ENCODE measurements at regions not wholly inside any gene's neighbourhood (a gene's known extent, or its start where the extent isn't known, plus 50 kb on each side); places are given as distances from the start of the nearest gene placed in this dataset.

DNA sequence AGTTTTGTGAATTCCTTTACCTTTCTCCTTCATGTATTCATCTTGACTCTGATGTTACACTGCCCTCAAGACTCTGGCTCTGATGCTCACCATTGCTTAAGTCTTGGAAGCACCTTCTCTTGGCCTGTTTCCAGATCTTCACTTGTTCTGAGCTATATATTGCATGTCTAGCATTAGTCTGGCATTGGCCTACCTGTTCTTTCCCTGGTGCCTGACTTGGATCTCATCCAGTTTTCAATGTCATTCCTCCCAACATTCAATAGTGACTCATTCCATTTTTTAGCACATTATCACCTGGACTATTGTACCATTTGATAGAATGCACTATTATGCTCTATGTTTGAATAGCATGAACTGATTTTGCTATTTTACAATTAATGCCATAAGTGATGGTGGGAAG, 127.3 kb upstream of the NYAP2 start:
- no peak overlapping the region for H3K27ac ChIP-seq
- ATAC-seq (ENCODE audit: insufficient number of reproducible peaks, low FRiP score, low read depth) (no peak), DNase-seq (ENCODE audit: low spot score) (no peak)
- peaks cover 5% of the 10 kb centered on the region for H3K9me3 ChIP-seq
- H3K36me3 ChIP-seq = no peaks in the 10 kb centered on the region
- H3K4me1 ChIP-seq (ENCODE audit: control insufficient read depth in 1 of 2, low read depth in 2 of 2) = no peaks in the 10 kb centered on the region
- H3K27me3 ChIP-seq (replicated peaks; ENCODE audit: insufficient read depth) = no peaks in the 10 kb centered on the region
- H3K4me3 ChIP-seq = no peak overlapping the region
- no peak for TF ChIP-seq CTCF (IDR thresholded peaks at IDR 0.05)

GRCh38 chr2:225270861-225271260, 128.6 kb upstream of the NYAP2 start:
- Histone ChIP-seq H3K4me1 (ENCODE audit: control insufficient read depth in 1 of 2, low read depth in 2 of 2) (no peaks in the 10 kb centered on the region), H3K9me3 (no peaks in the 10 kb centered on the region)

DNA sequence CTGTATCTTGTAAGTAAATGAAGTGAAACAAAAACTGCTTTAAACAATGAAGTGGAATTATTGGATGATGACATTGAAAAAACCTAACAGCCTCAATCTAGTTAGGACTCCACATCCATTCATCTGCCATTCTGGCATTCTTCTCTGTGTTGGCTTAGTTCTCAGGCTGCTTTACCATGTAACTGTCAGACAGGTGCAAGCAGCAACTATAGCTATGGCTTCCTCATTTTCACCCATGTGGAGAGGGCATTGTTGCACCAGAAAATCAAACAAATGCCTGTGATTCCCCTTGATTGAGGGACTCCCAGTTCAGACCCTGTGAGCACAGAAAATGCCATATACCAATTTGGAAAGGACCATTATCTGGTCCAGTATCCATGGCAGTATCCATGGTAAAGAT, 129.5 kb upstream of the NYAP2 start:
- Histone ChIP-seq H3K27me3 (replicated peaks; ENCODE audit: insufficient read depth) (no peaks in the 10 kb centered on the region), H3K36me3 (no peaks in the 10 kb centered on the region), H3K4me1 (ENCODE audit: control insufficient read depth in 1 of 2, low read depth in 2 of 2) (no peaks in the 10 kb centered on the region), H3K27ac (no peak overlapping the region), H3K4me3 (no peak overlapping the region), H3K9me3 (no peaks in the 10 kb centered on the region)
- TF ChIP-seq CTCF (IDR thresholded peaks at IDR 0.05) = no peak
- no peak for ATAC-seq (ENCODE audit: insufficient number of reproducible peaks, low FRiP score, low read depth)
- no peak for DNase-seq (ENCODE audit: low spot score)

More at GRCh38 chr2:225270861-225271260, 128.6 kb upstream of the NYAP2 start:
- DNase-seq (ENCODE audit: low spot score) = no peak
- Histone ChIP-seq H3K4me3 (no peak overlapping the region), H3K27me3 (replicated peaks; ENCODE audit: insufficient read depth) (no peaks in the 10 kb centered on the region), H3K27ac (no peak overlapping the region), H3K36me3 (no peaks in the 10 kb centered on the region)
- TF ChIP-seq CTCF (IDR thresholded peaks at IDR 0.05) = no peak
- ATAC-seq (ENCODE audit: insufficient number of reproducible peaks, low FRiP score, low read depth) = no peak

- no peaks in the 10 kb centered on the region for H3K9me3 ChIP-seq
- no peaks in the 10 kb centered on the region for H3K4me1 ChIP-seq (ENCODE audit: control insufficient read depth in 1 of 2, low read depth in 2 of 2)
- no peaks in the 10 kb centered on the region for H3K27me3 ChIP-seq (replicated peaks; ENCODE audit: insufficient read depth)
- no peak overlapping the region for H3K27ac ChIP-seq
- no peaks in the 10 kb centered on the region for H3K36me3 ChIP-seq
- DNase-seq (ENCODE audit: low spot score) = no peak
- ATAC-seq (ENCODE audit: insufficient number of reproducible peaks, low FRiP score, low read depth) = no peak
- no peak for TF ChIP-seq CTCF (IDR thresholded peaks at IDR 0.05)
- no peak overlapping the region for H3K4me3 ChIP-seq
Observed at GRCh38 chr2:225254363-225254762, 145.1 kb upstream of the NYAP2 start.

- DNase-seq (ENCODE audit: low spot score) = no peak
- no peak for ATAC-seq (ENCODE audit: insufficient number of reproducible peaks, low FRiP score, low read depth)
- Histone ChIP-seq H3K4me1 (ENCODE audit: control insufficient read depth in 1 of 2, low read depth in 2 of 2) (no peaks in the 10 kb centered on the region), H3K27ac (no peak overlapping the region), H3K27me3 (replicated peaks; ENCODE audit: insufficient read depth) (no peaks in the 10 kb centered on the region), H3K36me3 (no peaks in the 10 kb centered on the region), H3K9me3 (no peaks in the 10 kb centered on the region), H3K4me3 (no peak overlapping the region)
- no peak for TF ChIP-seq CTCF (IDR thresholded peaks at IDR 0.05)
Observed at GRCh38 chr2:225244933-225245332, 154.6 kb upstream of the NYAP2 start.
